ENCODE measurements at regions not wholly inside any gene's neighbourhood (a gene's known extent, or its start where the extent isn't known, plus 50 kb on each side); places are given as distances from the start of the nearest gene placed in this dataset.

GRCh38 chr16:74221828-74222227 is 74.8 kb upstream of the PSMD7 start:
- TF ChIP-seq CTCF (IDR thresholded peaks at IDR 0.05) (no peak), POLR2A (IDR thresholded peaks at IDR 0.05) (no peak), POLR2AphosphoS5 (IDR thresholded peaks at IDR 0.05) (no peak)

Measured in upper lobe of left lung (tissue), 4 donors.